ENCODE measurements at regions not wholly inside any gene's neighbourhood (a gene's known extent, or its start where the extent isn't known, plus 50 kb on each side); places are given as distances from the start of the nearest gene placed in this dataset.

- no peaks in the 10 kb centered on the region for H3K9me3 ChIP-seq
- ATAC-seq (ENCODE audit: insufficient number of reproducible peaks, low FRiP score, low read depth) (no peak), DNase-seq (ENCODE audit: low spot score) (no peak)
- H3K27me3 ChIP-seq (replicated peaks; ENCODE audit: insufficient read depth) = no peaks in the 10 kb centered on the region
- H3K4me1 ChIP-seq (ENCODE audit: control insufficient read depth in 1 of 2, low read depth in 2 of 2) = peaks cover 3 to 13% of the 10 kb centered on the region in 2 donors
- H3K36me3 ChIP-seq = no peaks in the 10 kb centered on the region
- peak overlapping the region in 1 of 2 donors; percentile 39 for H3K27ac ChIP-seq
- TF ChIP-seq, protein P1, sequence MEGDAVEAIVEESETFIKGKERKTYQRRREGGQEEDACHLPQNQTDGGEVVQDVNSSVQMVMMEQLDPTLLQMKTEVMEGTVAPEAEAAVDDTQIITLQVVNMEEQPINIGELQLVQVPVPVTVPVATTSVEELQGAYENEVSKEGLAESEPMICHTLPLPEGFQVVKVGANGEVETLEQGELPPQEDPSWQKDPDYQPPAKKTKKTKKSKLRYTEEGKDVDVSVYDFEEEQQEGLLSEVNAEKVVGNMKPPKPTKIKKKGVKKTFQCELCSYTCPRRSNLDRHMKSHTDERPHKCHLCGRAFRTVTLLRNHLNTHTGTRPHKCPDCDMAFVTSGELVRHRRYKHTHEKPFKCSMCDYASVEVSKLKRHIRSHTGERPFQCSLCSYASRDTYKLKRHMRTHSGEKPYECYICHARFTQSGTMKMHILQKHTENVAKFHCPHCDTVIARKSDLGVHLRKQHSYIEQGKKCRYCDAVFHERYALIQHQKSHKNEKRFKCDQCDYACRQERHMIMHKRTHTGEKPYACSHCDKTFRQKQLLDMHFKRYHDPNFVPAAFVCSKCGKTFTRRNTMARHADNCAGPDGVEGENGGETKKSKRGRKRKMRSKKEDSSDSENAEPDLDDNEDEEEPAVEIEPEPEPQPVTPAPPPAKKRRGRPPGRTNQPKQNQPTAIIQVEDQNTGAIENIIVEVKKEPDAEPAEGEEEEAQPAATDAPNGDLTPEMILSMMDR (IDR thresholded peaks at IDR 0.05) = no peak
- H3K4me3 ChIP-seq = no peak overlapping the region
Observed at GRCh38 chr1:235059221-235059620, 69.4 kb downstream of the TOMM20 start.

DNA sequence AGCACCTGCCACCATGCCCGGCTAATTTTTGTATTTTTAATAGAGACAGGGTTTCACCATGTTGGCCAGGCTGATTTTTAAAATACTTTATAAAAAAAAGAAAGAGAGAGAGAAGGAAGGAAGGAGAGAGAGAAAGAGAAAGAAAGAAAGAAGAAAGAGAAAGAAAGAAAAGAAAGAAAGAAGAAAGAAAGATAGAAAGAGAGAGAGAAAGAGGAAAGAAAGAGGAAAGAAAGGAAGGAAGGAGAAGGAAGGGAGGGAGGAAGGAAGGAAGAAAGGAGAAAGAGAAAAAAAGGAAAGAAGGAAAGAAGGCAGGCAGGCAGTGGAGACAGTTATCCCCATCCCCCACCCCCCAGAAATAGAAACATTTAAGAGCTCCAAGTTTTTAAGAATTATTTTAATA is 69.9 kb downstream of the TOMM20 start:
- Histone ChIP-seq H3K9me3 (no peaks in the 10 kb centered on the region), H3K27me3 (replicated peaks; ENCODE audit: insufficient read depth) (no peaks in the 10 kb centered on the region), H3K4me3 (no peak overlapping the region), H3K27ac (peak overlapping the region; percentile 39 to 51), H3K36me3 (no peaks in the 10 kb centered on the region), H3K4me1 (ENCODE audit: control insufficient read depth in 1 of 2, low read depth in 2 of 2) (peaks cover 3 to 13% of the 10 kb centered on the region in 2 donors)
- no peak for DNase-seq (ENCODE audit: low spot score)
- TF ChIP-seq, protein P1 (IDR thresholded peaks at IDR 0.05) = no peak
- ATAC-seq (ENCODE audit: insufficient number of reproducible peaks, low FRiP score, low read depth) = no peak

DNA sequence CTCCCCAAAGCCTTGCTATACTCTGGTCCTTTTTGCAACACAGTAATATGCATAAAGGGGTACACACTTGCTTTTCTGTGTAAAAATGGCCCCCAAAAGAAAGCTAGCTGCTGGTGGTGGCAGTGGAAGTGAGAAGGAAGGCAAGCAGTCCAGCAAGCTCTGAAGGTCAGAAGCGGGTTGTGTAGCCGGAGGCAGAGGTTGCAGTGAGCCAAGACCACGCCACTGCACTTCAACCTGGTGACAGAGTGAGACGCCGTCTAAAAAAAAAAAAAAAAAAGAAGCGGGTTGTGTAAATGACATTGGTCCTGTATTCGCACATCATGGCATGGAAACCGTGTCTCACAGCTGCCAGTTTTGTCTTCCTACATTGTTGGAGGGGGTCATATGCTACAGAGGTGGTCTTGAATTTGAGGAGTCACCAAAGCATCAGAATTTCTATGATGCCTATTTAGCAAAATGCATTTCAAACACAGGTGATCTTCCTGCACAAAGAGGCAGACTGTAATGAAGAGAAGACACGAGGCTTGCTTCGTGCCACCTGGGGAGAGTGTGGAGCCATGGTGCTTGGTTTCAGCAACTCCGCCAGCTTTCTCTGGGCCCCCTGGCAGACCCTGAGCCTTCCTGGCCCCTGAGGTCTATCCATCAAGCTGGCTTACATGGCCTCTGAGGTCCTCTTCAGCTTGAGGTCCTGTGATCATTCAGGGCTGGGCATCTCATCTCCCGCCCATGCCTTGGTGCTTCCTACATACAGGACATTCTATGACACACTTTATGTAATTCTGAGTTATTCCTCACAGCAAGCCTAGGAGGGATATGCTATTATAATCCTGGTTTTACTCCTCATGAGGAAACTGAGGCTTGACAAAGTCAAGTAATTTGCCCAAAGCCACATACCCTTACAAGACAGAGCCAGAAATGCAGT is 71.0 kb downstream of the TOMM20 start:
- no peak overlapping the region for H3K27ac ChIP-seq
- no peak overlapping the region for H3K4me3 ChIP-seq
- no peaks in the 10 kb centered on the region for H3K36me3 ChIP-seq
- TF ChIP-seq, protein P1 (IDR thresholded peaks at IDR 0.05) = no peak
- DNase-seq (ENCODE audit: low spot score) = no peak
- ATAC-seq (ENCODE audit: insufficient number of reproducible peaks, low FRiP score, low read depth) = no peak
- H3K9me3 ChIP-seq = no peaks in the 10 kb centered on the region
- H3K4me1 ChIP-seq (ENCODE audit: control insufficient read depth in 1 of 2, low read depth in 2 of 2) = peaks cover 3 to 13% of the 10 kb centered on the region in 2 donors
- H3K27me3 ChIP-seq (replicated peaks; ENCODE audit: insufficient read depth) = no peaks in the 10 kb centered on the region

DNA sequence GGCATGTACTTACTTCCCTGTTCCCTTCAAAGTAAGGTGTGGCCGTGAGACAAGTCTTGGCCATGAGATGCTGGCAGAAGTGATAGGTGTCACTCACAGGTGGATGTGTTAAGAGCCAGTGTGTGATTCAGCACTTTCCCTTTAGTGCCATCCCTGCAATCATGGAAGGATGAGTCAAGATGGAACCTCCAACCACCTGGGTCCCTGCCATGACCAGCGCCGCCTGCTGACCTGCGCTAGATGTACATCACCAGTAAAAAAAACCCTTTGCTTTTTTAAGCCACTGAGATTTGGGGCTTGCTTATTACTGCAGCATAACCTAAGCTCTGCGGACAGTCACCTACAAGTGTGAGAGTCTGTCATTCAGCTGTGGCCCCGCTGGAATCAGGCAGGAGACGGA is 71.7 kb downstream of the TOMM20 start:
- ATAC-seq (ENCODE audit: insufficient number of reproducible peaks, low FRiP score, low read depth) = no peak
- TF ChIP-seq, protein P1 (IDR thresholded peaks at IDR 0.05) = no peak

GRCh38 chr1:235054936-235055335 is 73.7 kb downstream of the TOMM20 start:
- Histone ChIP-seq H3K27me3 (replicated peaks; ENCODE audit: insufficient read depth) (no peaks in the 10 kb centered on the region), H3K27ac (no peak overlapping the region), H3K36me3 (no peaks in the 10 kb centered on the region), H3K9me3 (no peaks in the 10 kb centered on the region), H3K4me1 (ENCODE audit: control insufficient read depth in 1 of 2, low read depth in 2 of 2) (peaks cover 12 to 22% of the 10 kb centered on the region in 2 donors), H3K4me3 (no peak overlapping the region)
- TF ChIP-seq, protein P1 (IDR thresholded peaks at IDR 0.05) = no peak
- DNase-seq (ENCODE audit: low spot score) (no peak), ATAC-seq (ENCODE audit: insufficient number of reproducible peaks, low FRiP score, low read depth) (no peak)

More for the DNA sequence above, 71.7 kb downstream of the TOMM20 start:
- peaks cover 3 to 13% of the 10 kb centered on the region in 2 donors for H3K4me1 ChIP-seq (ENCODE audit: control insufficient read depth in 1 of 2, low read depth in 2 of 2)
- no peaks in the 10 kb centered on the region for H3K36me3 ChIP-seq
- DNase-seq (ENCODE audit: low spot score) = no peak
- H3K27ac ChIP-seq = no peak overlapping the region
- H3K9me3 ChIP-seq = no peaks in the 10 kb centered on the region
- no peaks in the 10 kb centered on the region for H3K27me3 ChIP-seq (replicated peaks; ENCODE audit: insufficient read depth)
- H3K4me3 ChIP-seq = no peak overlapping the region

Measured in thoracic aorta (tissue), 2 donors.